IPS-20b (cell line): ENCODE measurements at regions not wholly inside any gene's neighbourhood (a gene's known extent, or its start where the extent isn't known, plus 50 kb on each side); places are given as distances from the start of the nearest gene placed in this dataset.

Experiments used
- H3K27ac ChIP-seq: one replicate; pipeline ENCODE4 v1.5.1; 2013; ENCODE audit warnings: low read length
- H3K27me3 ChIP-seq: 2 replicates; pipeline ENCODE4 v1.6.1; 2013; ENCODE audit warnings: mild to moderate bottlenecking, low read length, inconsistent platforms; ENCODE audit not compliant: insufficient read depth
- H3K36me3 ChIP-seq: 2 replicates; pipeline ENCODE4 v1.6.1; 2013; ENCODE audit warnings: low read depth, mild to moderate bottlenecking, inconsistent platforms, low read length, moderate library complexity; ENCODE audit not compliant: insufficient read depth
- H3K4me1 ChIP-seq: 2 replicates; pipeline ENCODE4 v1.6.1; 2013; ENCODE audit warnings: mild to moderate bottlenecking, control low read depth, inconsistent platforms, low read length, moderate library complexity; ENCODE audit not compliant: insufficient read depth
- H3K4me3 ChIP-seq: 2 replicates; pipeline ENCODE4 v1.5.1; 2013; ENCODE audit warnings: mild to moderate bottlenecking, low read length, inconsistent platforms
- H3K9ac ChIP-seq: 2 replicates; pipeline ENCODE4 v1.6.1; 2013; ENCODE audit warnings: low read depth, mild to moderate bottlenecking, inconsistent platforms, low read length, moderate library complexity
- H3K9me3 ChIP-seq: 2 replicates; pipeline ENCODE4 v1.6.1; 2013; ENCODE audit warnings: mild to moderate bottlenecking, low read depth, low read length, inconsistent platforms; ENCODE audit not compliant: insufficient read depth

GRCh38 chr5:93153461-93153860 is 427.6 kb downstream of the NR2F1-AS1 start:
- Histone ChIP-seq H3K9me3 (no peaks in the 10 kb centered on the region), H3K27ac (no peak overlapping the region), H3K36me3 (no peaks in the 10 kb centered on the region), H3K9ac (no peak overlapping the region), H3K4me3 (no peak overlapping the region), H3K27me3 (no peaks in the 10 kb centered on the region), H3K4me1 (no peaks in the 10 kb centered on the region)

GRCh38 chr5:93151896-93152295 is 429.1 kb downstream of the NR2F1-AS1 start:
- Histone ChIP-seq H3K36me3 (no peaks in the 10 kb centered on the region), H3K4me1 (no peaks in the 10 kb centered on the region), H3K27ac (no peak overlapping the region), H3K9me3 (no peaks in the 10 kb centered on the region), H3K9ac (no peak overlapping the region), H3K27me3 (no peaks in the 10 kb centered on the region), H3K4me3 (no peak overlapping the region)

GRCh38 chr5:93151121-93151520 is 429.9 kb downstream of the NR2F1-AS1 start:
- no peak overlapping the region for H3K4me3 ChIP-seq
- no peaks in the 10 kb centered on the region for H3K9me3 ChIP-seq
- no peaks in the 10 kb centered on the region for H3K27me3 ChIP-seq
- H3K9ac ChIP-seq: no peak overlapping the region
- no peaks in the 10 kb centered on the region for H3K4me1 ChIP-seq
- H3K36me3 ChIP-seq: no peaks in the 10 kb centered on the region
- no peak overlapping the region for H3K27ac ChIP-seq

- no peak overlapping the region for H3K4me3 ChIP-seq
- H3K27ac ChIP-seq: no peak overlapping the region
- no peaks in the 10 kb centered on the region for H3K4me1 ChIP-seq
- no peak overlapping the region for H3K9ac ChIP-seq
- H3K36me3 ChIP-seq: no peaks in the 10 kb centered on the region
- H3K27me3 ChIP-seq: no peaks in the 10 kb centered on the region
- no peaks in the 10 kb centered on the region for H3K9me3 ChIP-seq
These were observed 430.6 kb downstream of the NR2F1-AS1 start for GRCh38 chr5:93150311-93151012.

- Histone ChIP-seq H3K27ac (no peak overlapping the region), H3K9ac (no peak overlapping the region), H3K9me3 (no peaks in the 10 kb centered on the region), H3K27me3 (no peaks in the 10 kb centered on the region), H3K4me1 (no peaks in the 10 kb centered on the region), H3K4me3 (no peak overlapping the region), H3K36me3 (no peaks in the 10 kb centered on the region)
These were observed 435.3 kb downstream of the NR2F1-AS1 start for GRCh38 chr5:93145767-93146166.

GRCh38 chr5:93145019-93145418 is 436.0 kb downstream of the NR2F1-AS1 start:
- no peaks in the 10 kb centered on the region for H3K9me3 ChIP-seq
- no peak overlapping the region for H3K4me3 ChIP-seq
- H3K27me3 ChIP-seq: no peaks in the 10 kb centered on the region
- H3K9ac ChIP-seq: no peak overlapping the region
- no peaks in the 10 kb centered on the region for H3K4me1 ChIP-seq
- no peak overlapping the region for H3K27ac ChIP-seq
- no peaks in the 10 kb centered on the region for H3K36me3 ChIP-seq

GRCh38 chr5:93141969-93142368 is 439.1 kb downstream of the NR2F1-AS1 start:
- Histone ChIP-seq H3K36me3 (no peaks in the 10 kb centered on the region), H3K9ac (no peak overlapping the region), H3K4me1 (no peaks in the 10 kb centered on the region), H3K27me3 (no peaks in the 10 kb centered on the region), H3K27ac (no peak overlapping the region), H3K9me3 (no peaks in the 10 kb centered on the region), H3K4me3 (no peak overlapping the region)

GRCh38 chr5:93130624-93131490 is 450.2 kb downstream of the NR2F1-AS1 start:
- Histone ChIP-seq H3K4me3 (no peak overlapping the region), H3K9me3 (no peaks in the 10 kb centered on the region), H3K27ac (no peak overlapping the region), H3K36me3 (no peaks in the 10 kb centered on the region), H3K27me3 (no peaks in the 10 kb centered on the region), H3K4me1 (no peaks in the 10 kb centered on the region), H3K9ac (no peak overlapping the region)

- Histone ChIP-seq H3K27ac (no peak overlapping the region), H3K4me3 (no peak overlapping the region), H3K27me3 (no peaks in the 10 kb centered on the region), H3K9ac (no peak overlapping the region), H3K9me3 (no peaks in the 10 kb centered on the region), H3K36me3 (no peaks in the 10 kb centered on the region), H3K4me1 (no peaks in the 10 kb centered on the region)
These were observed 454.4 kb downstream of the NR2F1-AS1 start for GRCh38 chr5:93126634-93127033.

- no peaks in the 10 kb centered on the region for H3K9me3 ChIP-seq
- H3K27ac ChIP-seq: no peak overlapping the region
- H3K36me3 ChIP-seq: no peaks in the 10 kb centered on the region
- H3K9ac ChIP-seq: no peak overlapping the region
- no peaks in the 10 kb centered on the region for H3K27me3 ChIP-seq
- no peak overlapping the region for H3K4me3 ChIP-seq
- peaks cover 5% of the 10 kb centered on the region; the same call in 1 of the 2 replicates for H3K4me1 ChIP-seq
These were observed 457.9 kb downstream of the NR2F1-AS1 start for GRCh38 chr5:93123127-93123526.

GRCh38 chr5:93122446-93122845 is 458.6 kb downstream of the NR2F1-AS1 start:
- H3K27ac ChIP-seq: no peak overlapping the region
- no peaks in the 10 kb centered on the region for H3K36me3 ChIP-seq
- no peak overlapping the region for H3K4me3 ChIP-seq
- H3K9ac ChIP-seq: no peak overlapping the region
- no peaks in the 10 kb centered on the region for H3K27me3 ChIP-seq
- H3K9me3 ChIP-seq: no peaks in the 10 kb centered on the region
- peaks cover 5% of the 10 kb centered on the region; the same call in 1 of the 2 replicates for H3K4me1 ChIP-seq

GRCh38 chr5:93120771-93121170 is 460.2 kb downstream of the NR2F1-AS1 start:
- Histone ChIP-seq H3K36me3 (no peaks in the 10 kb centered on the region), H3K4me3 (no peak overlapping the region), H3K27me3 (no peaks in the 10 kb centered on the region), H3K9ac (no peak overlapping the region; the same call in 1 of the 2 replicates), H3K27ac (no peak overlapping the region), H3K4me1 (peaks cover 5% of the 10 kb centered on the region; the same call in 1 of the 2 replicates), H3K9me3 (no peaks in the 10 kb centered on the region)
